Progenitor cell of endocrine pancreas (in vitro differentiated cells): ENCODE measurements at regions not wholly inside any gene's neighbourhood (a gene's known extent, or its start where the extent isn't known, plus 50 kb on each side); places are given as distances from the start of the nearest gene placed in this dataset.

Experiments
- DNase-seq: peaks from one replicate; pipeline ENCODE4 v3.0.0; 2021; ENCODE audit warnings: low spot score; ENCODE audit not compliant: unreplicated experiment
- H3K27ac Mint-ChIP-seq: 2 replicates; pipeline ENCODE4 v1.8.0; 2021; ENCODE audit warnings: mild to moderate bottlenecking, moderate library complexity, mixed read lengths
- H3K27me3 Mint-ChIP-seq: 2 replicates; pipeline ENCODE4 v1.8.0; 2021; ENCODE audit warnings: mixed read lengths
- H3K36me3 Mint-ChIP-seq: 2 replicates; pipeline ENCODE4 v1.8.0; 2022; ENCODE audit warnings: mixed read lengths; ENCODE audit not compliant: insufficient read depth
- H3K4me1 Mint-ChIP-seq: 2 replicates; pipeline ENCODE4 v1.8.0; 2021; ENCODE audit warnings: low read depth, mixed read lengths
- H3K4me3 Mint-ChIP-seq: 2 replicates; pipeline ENCODE4 v1.8.0; 2021; ENCODE audit warnings: low read depth, mild to moderate bottlenecking, moderate library complexity, mixed read lengths
- H3K9me3 Mint-ChIP-seq: 2 replicates; pipeline ENCODE4 v1.8.0; 2021; ENCODE audit warnings: low read depth, mixed read lengths
- TF ChIP-seq, protein P1 (sequence below): fragments of 200-600 bp; sonication (generic); IDR thresholded peaks from one replicate; pipeline ENCODE4 v1.5.0; 2021; ENCODE audit warnings: antibody characterized with exemption, mild to moderate bottlenecking; ENCODE audit not compliant: unreplicated experiment

DNA sequence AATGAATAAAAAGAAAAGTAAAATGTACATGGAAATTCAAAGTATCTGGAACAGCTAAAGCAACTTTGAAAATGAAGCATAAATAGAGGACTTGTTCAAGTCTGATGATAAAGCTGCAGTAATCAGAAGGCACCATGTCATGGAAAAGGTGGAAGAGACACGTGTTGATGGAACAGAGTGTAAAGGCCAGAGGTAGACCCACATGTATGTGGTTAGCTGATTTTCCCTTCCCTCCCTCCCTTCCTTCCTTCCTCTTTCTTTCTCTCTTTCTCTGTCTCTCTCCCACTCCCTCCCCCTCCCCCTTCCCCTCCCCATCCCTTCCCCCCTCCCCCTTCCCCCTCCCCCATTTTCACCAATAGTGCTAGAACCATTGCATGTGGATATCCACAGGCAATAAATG, 58.7 kb upstream of the FCN1 start:
- Mint-ChIP-seq H3K4me1 (peaks cover 1% of the 10 kb centered on the region), H3K27me3 (peaks cover 36% of the 10 kb centered on the region), H3K36me3 (no peaks in the 10 kb centered on the region), H3K4me3 (no peak overlapping the region), H3K9me3 (no peaks in the 10 kb centered on the region), H3K27ac (no peak overlapping the region)
- TF ChIP-seq, protein P1, sequence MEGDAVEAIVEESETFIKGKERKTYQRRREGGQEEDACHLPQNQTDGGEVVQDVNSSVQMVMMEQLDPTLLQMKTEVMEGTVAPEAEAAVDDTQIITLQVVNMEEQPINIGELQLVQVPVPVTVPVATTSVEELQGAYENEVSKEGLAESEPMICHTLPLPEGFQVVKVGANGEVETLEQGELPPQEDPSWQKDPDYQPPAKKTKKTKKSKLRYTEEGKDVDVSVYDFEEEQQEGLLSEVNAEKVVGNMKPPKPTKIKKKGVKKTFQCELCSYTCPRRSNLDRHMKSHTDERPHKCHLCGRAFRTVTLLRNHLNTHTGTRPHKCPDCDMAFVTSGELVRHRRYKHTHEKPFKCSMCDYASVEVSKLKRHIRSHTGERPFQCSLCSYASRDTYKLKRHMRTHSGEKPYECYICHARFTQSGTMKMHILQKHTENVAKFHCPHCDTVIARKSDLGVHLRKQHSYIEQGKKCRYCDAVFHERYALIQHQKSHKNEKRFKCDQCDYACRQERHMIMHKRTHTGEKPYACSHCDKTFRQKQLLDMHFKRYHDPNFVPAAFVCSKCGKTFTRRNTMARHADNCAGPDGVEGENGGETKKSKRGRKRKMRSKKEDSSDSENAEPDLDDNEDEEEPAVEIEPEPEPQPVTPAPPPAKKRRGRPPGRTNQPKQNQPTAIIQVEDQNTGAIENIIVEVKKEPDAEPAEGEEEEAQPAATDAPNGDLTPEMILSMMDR = no peak
- no peak for DNase-seq

- no peaks in the 10 kb centered on the region for H3K36me3 Mint-ChIP-seq
Measured at GRCh38 chr9:134978272-134978671, 60.6 kb upstream of the FCN1 start.

DNA sequence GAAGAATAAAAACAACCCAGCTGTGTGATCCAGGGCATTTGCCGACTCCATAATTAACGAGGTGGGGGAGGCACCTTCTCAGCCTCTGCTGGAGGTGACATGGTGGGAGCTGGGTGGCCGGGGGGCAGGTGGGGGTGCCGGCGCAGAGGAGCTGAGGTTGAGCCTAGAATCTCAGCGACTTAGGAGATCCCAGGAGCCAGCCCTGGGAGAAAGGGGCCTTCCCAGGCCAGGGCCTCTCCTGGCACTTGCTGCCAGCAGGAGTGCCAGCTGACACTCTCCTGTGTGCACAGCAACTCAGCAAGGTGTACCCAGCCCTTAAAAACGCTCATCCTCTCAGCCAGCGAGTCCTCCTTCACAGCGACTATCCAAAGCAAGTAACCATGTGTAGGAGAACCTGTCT, 62.8 kb upstream of the FCN1 start:
- no peaks in the 10 kb centered on the region for H3K4me1 Mint-ChIP-seq
- no peaks in the 10 kb centered on the region for H3K36me3 Mint-ChIP-seq
- no peak overlapping the region for H3K4me3 Mint-ChIP-seq
- H3K27ac Mint-ChIP-seq = no peak overlapping the region
- peaks cover 37% of the 10 kb centered on the region for H3K27me3 Mint-ChIP-seq
- DNase-seq = no peak
- H3K9me3 Mint-ChIP-seq = no peaks in the 10 kb centered on the region
- TF ChIP-seq, protein P1 = no peak

More at GRCh38 chr9:134978272-134978671, 60.6 kb upstream of the FCN1 start:
- no peak overlapping the region for H3K27ac Mint-ChIP-seq
- no peak for DNase-seq
- peaks cover 34% of the 10 kb centered on the region for H3K27me3 Mint-ChIP-seq
- H3K4me1 Mint-ChIP-seq = peaks cover 1% of the 10 kb centered on the region
- TF ChIP-seq, protein P1 = no peak
- no peaks in the 10 kb centered on the region for H3K9me3 Mint-ChIP-seq
- H3K4me3 Mint-ChIP-seq = no peak overlapping the region

DNA sequence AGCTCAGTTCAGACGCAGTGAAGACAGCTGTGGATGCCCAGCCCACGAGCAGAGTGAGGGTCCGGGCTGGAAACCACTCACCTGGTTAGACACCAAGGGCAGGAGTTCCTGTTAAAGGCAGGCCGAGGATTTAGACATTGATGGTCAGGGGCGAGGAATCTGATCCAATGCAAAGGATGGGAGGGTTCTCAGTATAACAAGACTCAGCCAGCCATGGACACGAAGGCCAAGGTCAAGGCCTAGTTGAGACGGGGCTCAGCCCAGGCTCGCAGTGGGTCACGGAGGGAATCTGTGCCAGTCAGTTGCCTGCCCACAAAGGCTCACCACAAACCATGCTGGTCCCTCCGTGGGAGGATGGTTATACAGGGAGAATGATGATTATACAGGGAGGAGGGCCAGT, 63.3 kb upstream of the FCN1 start:
- no peaks in the 10 kb centered on the region for H3K36me3 Mint-ChIP-seq
- no peaks in the 10 kb centered on the region for H3K4me1 Mint-ChIP-seq
- TF ChIP-seq, protein P1 = no peak
- H3K9me3 Mint-ChIP-seq = no peaks in the 10 kb centered on the region
- no peak for DNase-seq
- no peak overlapping the region for H3K27ac Mint-ChIP-seq
- peaks cover 40% of the 10 kb centered on the region for H3K27me3 Mint-ChIP-seq
- no peak overlapping the region for H3K4me3 Mint-ChIP-seq

DNA sequence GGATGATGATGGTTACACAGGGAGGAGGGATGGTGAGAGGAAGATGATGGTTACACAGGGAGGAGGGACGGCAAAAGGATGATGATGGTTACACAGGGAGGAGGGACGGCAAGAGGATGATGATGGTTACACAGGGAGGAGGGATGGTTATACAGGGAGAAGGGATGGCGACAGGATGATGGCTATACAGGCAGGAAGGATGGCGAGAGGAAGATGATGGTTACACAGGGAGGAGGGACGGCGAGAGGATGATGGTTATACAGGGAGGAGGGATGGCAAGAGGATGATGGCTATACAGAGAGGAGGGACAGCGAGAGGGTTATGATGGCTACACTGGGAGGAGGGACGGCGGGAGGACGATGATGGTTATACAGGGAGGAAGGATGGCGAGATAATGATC, 64.1 kb upstream of the FCN1 start:
- no peak overlapping the region for H3K27ac Mint-ChIP-seq
- H3K36me3 Mint-ChIP-seq = no peaks in the 10 kb centered on the region
- no peak overlapping the region for H3K4me3 Mint-ChIP-seq
- DNase-seq = no peak
- H3K9me3 Mint-ChIP-seq = no peaks in the 10 kb centered on the region
- peaks cover 40% of the 10 kb centered on the region for H3K27me3 Mint-ChIP-seq
- TF ChIP-seq, protein P1 = no peak
- H3K4me1 Mint-ChIP-seq = no peaks in the 10 kb centered on the region
